ENCODE measurements at regions not wholly inside any gene's neighbourhood (a gene's known extent, or its start where the extent isn't known, plus 50 kb on each side); places are given as distances from the start of the nearest gene placed in this dataset.

DNA sequence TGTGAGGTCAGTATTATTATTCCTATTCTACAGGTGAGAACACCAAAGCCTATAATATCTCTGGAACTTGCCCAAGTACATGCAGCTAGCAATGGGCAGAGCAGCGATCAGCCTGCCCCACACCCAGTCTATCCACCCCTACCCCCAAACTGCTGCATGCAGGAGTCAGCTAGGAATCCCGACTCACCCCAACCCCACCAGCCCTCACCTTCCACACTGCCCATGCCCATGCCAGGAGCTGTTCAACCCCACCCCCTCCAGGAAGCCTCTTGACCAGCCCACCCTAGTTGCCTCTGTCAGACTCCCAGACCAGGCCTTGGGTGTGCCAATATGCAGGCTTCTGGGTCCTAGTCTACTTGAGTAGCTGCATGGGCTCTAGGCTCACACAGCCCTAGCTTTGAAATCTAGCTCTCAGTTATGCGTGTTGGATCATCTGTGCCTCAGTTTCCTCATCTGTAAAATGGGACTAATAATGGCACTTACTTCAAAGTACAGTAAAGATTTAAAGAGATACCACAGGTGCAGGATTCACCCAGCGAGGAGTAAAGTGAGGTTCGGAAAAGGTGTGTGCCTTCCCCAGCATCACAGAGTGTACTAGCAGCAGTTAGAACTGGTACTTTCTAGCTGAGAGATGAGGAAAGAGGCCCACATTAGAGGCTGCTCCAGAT is 173.2 kb downstream of the VEGFA start (continued):
- TF ChIP-seq, protein P1, sequence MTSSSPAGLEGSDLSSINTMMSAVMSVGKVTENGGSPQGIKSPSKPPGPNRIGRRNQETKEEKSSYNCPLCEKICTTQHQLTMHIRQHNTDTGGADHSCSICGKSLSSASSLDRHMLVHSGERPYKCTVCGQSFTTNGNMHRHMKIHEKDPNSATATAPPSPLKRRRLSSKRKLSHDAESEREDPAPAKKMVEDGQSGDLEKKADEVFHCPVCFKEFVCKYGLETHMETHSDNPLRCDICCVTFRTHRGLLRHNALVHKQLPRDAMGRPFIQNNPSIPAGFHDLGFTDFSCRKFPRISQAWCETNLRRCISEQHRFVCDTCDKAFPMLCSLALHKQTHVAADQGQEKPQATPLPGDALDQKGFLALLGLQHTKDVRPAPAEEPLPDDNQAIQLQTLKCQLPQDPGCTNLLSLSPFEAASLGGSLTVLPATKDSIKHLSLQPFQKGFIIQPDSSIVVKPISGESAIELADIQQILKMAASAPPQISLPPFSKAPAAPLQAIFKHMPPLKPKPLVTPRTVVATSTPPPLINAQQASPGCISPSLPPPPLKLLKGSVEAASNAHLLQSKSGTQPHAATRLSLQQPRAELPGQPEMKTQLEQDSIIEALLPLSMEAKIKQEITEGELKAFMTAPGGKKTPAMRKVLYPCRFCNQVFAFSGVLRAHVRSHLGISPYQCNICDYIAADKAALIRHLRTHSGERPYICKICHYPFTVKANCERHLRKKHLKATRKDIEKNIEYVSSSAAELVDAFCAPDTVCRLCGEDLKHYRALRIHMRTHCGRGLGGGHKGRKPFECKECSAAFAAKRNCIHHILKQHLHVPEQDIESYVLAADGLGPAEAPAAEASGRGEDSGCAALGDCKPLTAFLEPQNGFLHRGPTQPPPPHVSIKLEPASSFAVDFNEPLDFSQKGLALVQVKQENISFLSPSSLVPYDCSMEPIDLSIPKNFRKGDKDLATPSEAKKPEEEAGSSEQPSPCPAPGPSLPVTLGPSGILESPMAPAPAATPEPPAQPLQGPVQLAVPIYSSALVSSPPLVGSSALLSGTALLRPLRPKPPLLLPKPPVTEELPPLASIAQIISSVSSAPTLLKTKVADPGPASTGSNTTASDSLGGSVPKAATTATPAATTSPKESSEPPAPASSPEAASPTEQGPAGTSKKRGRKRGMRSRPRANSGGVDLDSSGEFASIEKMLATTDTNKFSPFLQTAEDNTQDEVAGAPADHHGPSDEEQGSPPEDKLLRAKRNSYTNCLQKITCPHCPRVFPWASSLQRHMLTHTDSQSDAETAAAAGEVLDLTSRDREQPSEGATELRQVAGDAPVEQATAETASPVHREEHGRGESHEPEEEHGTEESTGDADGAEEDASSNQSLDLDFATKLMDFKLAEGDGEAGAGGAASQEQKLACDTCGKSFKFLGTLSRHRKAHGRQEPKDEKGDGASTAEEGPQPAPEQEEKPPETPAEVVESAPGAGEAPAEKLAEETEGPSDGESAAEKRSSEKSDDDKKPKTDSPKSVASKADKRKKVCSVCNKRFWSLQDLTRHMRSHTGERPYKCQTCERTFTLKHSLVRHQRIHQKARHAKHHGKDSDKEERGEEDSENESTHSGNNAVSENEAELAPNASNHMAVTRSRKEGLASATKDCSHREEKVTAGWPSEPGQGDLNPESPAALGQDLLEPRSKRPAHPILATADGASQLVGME (CRISPR knock-in tag; IDR thresholded peaks at IDR 0.05): no peak
- TF ChIP-seq GTF2E2 (tag; IDR thresholded peaks at IDR 0.05) (no peak), NR2C1 (IDR thresholded peaks at IDR 0.05) (no peak), NR2C1 (tag; IDR thresholded peaks at IDR 0.05) (no peak), RB1 (IDR thresholded peaks at IDR 0.05; ENCODE audit: low read depth) (no peak), KDM1A (IDR thresholded peaks at IDR 0.05) (peak; percentile 67 to 87; a peak in 3 of 4 replicates), MTA1 (IDR thresholded peaks at IDR 0.05; ENCODE audit: borderline replicate concordance) (no peak), SOX6 (IDR thresholded peaks at IDR 0.05) (no peak), HDGF (IDR thresholded peaks at IDR 0.05) (peak; percentile 53; the same call in 1 of the 2 replicates), NUFIP1 (IDR thresholded peaks at IDR 0.05; ENCODE audit: partially characterized antibody) (no peak), EGR1 (conservative IDR thresholded peaks at IDR 0.05) (no peak), MIER1 (IDR thresholded peaks at IDR 0.05; ENCODE audit: low read depth) (no peak), CHD1 (IDR thresholded peaks at IDR 0.05; ENCODE audit: low read length) (no peak), CBX1 (IDR thresholded peaks at IDR 0.05; ENCODE audit: low read depth) (peak; percentile 80; the same call in 1 of the 2 replicates), TRIM28 (IDR thresholded peaks at IDR 0.05) (no peak), RBM15 (IDR thresholded peaks at IDR 0.05; ENCODE audit: insufficient read depth, low read length) (no peak), NFATC3 (IDR thresholded peaks at IDR 0.05) (no peak), ZNF707 (CRISPR knock-in tag; conservative IDR thresholded peaks at IDR 0.05) (no peak), RAD51 (IDR thresholded peaks at IDR 0.05; ENCODE audit: borderline replicate concordance, low read depth) (no peak)
- TF ChIP-seq, protein P2, sequence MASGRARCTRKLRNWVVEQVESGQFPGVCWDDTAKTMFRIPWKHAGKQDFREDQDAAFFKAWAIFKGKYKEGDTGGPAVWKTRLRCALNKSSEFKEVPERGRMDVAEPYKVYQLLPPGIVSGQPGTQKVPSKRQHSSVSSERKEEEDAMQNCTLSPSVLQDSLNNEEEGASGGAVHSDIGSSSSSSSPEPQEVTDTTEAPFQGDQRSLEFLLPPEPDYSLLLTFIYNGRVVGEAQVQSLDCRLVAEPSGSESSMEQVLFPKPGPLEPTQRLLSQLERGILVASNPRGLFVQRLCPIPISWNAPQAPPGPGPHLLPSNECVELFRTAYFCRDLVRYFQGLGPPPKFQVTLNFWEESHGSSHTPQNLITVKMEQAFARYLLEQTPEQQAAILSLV (tag; IDR thresholded peaks at IDR 0.05): no peak
- TF ChIP-seq, protein P3, sequence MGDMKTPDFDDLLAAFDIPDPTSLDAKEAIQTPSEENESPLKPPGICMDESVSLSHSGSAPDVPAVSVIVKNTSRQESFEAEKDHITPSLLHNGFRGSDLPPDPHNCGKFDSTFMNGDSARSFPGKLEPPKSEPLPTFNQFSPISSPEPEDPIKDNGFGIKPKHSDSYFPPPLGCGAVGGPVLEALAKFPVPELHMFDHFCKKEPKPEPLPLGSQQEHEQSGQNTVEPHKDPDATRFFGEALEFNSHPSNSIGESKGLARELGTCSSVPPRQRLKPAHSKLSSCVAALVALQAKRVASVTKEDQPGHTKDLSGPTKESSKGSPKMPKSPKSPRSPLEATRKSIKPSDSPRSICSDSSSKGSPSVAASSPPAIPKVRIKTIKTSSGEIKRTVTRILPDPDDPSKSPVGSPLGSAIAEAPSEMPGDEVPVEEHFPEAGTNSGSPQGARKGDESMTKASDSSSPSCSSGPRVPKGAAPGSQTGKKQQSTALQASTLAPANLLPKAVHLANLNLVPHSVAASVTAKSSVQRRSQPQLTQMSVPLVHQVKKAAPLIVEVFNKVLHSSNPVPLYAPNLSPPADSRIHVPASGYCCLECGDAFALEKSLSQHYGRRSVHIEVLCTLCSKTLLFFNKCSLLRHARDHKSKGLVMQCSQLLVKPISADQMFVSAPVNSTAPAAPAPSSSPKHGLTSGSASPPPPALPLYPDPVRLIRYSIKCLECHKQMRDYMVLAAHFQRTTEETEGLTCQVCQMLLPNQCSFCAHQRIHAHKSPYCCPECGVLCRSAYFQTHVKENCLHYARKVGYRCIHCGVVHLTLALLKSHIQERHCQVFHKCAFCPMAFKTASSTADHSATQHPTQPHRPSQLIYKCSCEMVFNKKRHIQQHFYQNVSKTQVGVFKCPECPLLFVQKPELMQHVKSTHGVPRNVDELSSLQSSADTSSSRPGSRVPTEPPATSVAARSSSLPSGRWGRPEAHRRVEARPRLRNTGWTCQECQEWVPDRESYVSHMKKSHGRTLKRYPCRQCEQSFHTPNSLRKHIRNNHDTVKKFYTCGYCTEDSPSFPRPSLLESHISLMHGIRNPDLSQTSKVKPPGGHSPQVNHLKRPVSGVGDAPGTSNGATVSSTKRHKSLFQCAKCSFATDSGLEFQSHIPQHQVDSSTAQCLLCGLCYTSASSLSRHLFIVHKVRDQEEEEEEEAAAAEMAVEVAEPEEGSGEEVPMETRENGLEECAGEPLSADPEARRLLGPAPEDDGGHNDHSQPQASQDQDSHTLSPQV (IDR thresholded peaks at IDR 0.05): 0 out of 2 replicates have a peak, but pooled peaks have one; percentile 4

Data from K562 (cell line).